Prostate gland (tissue), 2 donors: ENCODE measurements at regions not wholly inside any gene's neighbourhood (a gene's known extent, or its start where the extent isn't known, plus 50 kb on each side); places are given as distances from the start of the nearest gene placed in this dataset.

Source experiments
- DNase-seq: peaks from one replicate; pipeline ENCODE4 v3.0.0-alpha.2; 2019; ENCODE audit warnings: low spot score
- H3K27ac ChIP-seq, 2 donors: fragments of 200-600 bp; sonication (generic); 2 replicates each; pipeline ENCODE4 v1.5.1; 2017 to 2019
- H3K27me3 ChIP-seq: fragments of 200-600 bp; sonication (generic); replicated peaks from 2 replicates; pipeline ENCODE4 v1.5.1; 2019; ENCODE audit not compliant: insufficient read depth
- H3K36me3 ChIP-seq, 2 donors: fragments of 200-600 bp; sonication (generic); 1 replicate in 1 of 2; 2 replicates in 1 of 2; pipeline versions ENCODE4 v1.5.1 to v1.8.1; 2017 to 2019
- H3K4me1 ChIP-seq: fragments of 200-600 bp; sonication (generic); replicated peaks from 2 replicates; pipeline ENCODE4 v1.5.1; 2019
- H3K4me3 ChIP-seq, 2 donors: fragments of 200-600 bp; sonication (generic); 2 replicates each; pipeline ENCODE4 v1.5.1; 2017 to 2019
- H3K9me3 ChIP-seq: fragments of 200-600 bp; sonication (generic); 2 replicates; pipeline ENCODE4 v1.5.1; 2017
- POLR2A ChIP-seq: fragments of 450-650 bp; IDR thresholded peaks from one replicate; pipeline ENCODE4 v1.6.1; 2016; ENCODE audit warnings: antibody characterized with exemption, mild to moderate bottlenecking
- POLR2AphosphoS5 ChIP-seq: sonication (generic); formaldehyde crosslinking; IDR thresholded peaks from one replicate; pipeline ENCODE4 v1.6.1; 2017; ENCODE audit warnings: antibody characterized with exemption
- WGBS: methylation state at CpG from one replicate; pipeline ENCODE4 v1.1.5; 2018; 5-methylcytosine and 5-hydroxymethylcytosine counted together
- intact Hi-C: fragments of 100-400 bp; cut with DNase I; formaldehyde crosslinking; loops from one replicate; pipeline ENCODE4 v1.14.2; 2022
- TF ChIP-seq, protein P1 (sequence below), 4 experiments: fragments of 200-600 bp in 2 of 4; fragments of 450-650 bp in 2 of 4; sonication (generic) in 2 of 4; IDR thresholded peaks; 1 replicate in 3 of 4; 2 replicates in 1 of 4; pipeline ENCODE4 v1.5.1; 2016 to 2019; ENCODE audit warnings: antibody characterized with exemption in 4 of 4, mild to moderate bottlenecking in 2 of 4, moderate library complexity in 2 of 4

DNA sequence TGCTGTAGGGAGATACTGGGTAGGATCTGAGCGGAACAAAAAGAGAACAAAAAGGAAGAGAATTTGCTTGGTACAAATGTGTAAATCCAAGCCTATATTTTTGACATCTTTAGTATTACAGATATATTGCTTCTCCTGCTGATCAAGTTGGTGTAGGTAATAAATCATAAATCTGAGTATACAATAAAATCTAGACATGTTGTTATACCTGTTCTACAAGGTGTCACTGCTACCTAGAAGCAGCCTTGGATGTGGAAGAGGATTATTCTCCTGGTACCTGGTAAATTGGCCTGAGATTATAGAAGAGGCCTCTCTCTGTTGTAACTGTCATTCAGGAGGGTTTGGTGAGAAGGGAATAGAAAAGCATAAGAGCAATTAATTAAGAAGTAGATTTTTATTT is 89.9 kb upstream of the LSM8 start:
- TF ChIP-seq POLR2AphosphoS5 = peak; percentile 47
- TF ChIP-seq, protein P1, sequence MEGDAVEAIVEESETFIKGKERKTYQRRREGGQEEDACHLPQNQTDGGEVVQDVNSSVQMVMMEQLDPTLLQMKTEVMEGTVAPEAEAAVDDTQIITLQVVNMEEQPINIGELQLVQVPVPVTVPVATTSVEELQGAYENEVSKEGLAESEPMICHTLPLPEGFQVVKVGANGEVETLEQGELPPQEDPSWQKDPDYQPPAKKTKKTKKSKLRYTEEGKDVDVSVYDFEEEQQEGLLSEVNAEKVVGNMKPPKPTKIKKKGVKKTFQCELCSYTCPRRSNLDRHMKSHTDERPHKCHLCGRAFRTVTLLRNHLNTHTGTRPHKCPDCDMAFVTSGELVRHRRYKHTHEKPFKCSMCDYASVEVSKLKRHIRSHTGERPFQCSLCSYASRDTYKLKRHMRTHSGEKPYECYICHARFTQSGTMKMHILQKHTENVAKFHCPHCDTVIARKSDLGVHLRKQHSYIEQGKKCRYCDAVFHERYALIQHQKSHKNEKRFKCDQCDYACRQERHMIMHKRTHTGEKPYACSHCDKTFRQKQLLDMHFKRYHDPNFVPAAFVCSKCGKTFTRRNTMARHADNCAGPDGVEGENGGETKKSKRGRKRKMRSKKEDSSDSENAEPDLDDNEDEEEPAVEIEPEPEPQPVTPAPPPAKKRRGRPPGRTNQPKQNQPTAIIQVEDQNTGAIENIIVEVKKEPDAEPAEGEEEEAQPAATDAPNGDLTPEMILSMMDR (IDR thresholded peaks at IDR 0.05) = no peak
- H3K9me3 ChIP-seq = no peaks in the 10 kb centered on the region
- no peak overlapping the region for H3K27ac ChIP-seq
- no peaks in the 10 kb centered on the region for H3K27me3 ChIP-seq
- H3K4me3 ChIP-seq = no peak overlapping the region
- no peaks in the 10 kb centered on the region for H3K36me3 ChIP-seq
- WGBS = 70% methylated on average over 1 of the region's 1 CpG
- intact Hi-C loops = no loop called here
- no peak for DNase-seq
- H3K4me1 ChIP-seq = no peaks in the 10 kb centered on the region

DNA sequence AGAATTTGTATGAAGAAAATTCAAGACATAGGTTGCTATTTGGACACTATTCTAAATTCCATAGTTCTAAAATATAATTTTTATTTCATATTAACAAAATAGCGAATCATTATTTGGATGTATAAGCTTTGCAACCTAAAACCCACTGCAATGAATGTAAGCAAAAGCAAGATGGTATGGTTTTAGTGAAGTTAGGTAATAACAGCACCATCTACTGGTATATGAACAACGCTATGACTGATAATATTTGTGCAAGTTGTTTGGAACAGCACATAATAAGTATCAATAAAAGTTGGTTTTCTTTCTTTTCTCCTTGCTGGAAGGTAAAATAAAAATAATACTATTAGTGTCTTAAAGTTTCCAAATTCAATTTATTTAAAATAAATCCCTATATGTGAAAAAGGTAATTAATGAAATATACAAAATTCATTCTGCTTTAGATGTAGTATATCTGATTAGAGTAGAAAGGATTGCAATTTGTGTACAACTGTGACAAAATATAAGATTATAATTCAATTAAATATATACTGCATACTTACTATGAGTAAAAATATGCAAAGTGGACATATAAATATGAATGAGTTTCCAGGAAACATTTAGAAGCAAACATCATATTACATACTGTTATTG is 79.0 kb upstream of the LSM8 start:
- H3K36me3 ChIP-seq = no peaks in the 10 kb centered on the region
- no peak overlapping the region for H3K4me3 ChIP-seq
- intact Hi-C loops = loop anchor here (2.0 to 10.0 kb wide), 3 partner anchors 354 to 703 kb away; no protein-coding TSS in a partner anchor
- H3K9me3 ChIP-seq = no peaks in the 10 kb centered on the region
- no peaks in the 10 kb centered on the region for H3K4me1 ChIP-seq
- DNase-seq = no peak
- TF ChIP-seq, protein P1 (IDR thresholded peaks at IDR 0.05) = peak; percentile 14 to 69 (median 51)
- TF ChIP-seq POLR2A = no peak
- 6% methylated on average over 2 of the region's 2 CpGs for WGBS
- H3K27ac ChIP-seq = no peak overlapping the region
- H3K27me3 ChIP-seq = no peaks in the 10 kb centered on the region

DNA sequence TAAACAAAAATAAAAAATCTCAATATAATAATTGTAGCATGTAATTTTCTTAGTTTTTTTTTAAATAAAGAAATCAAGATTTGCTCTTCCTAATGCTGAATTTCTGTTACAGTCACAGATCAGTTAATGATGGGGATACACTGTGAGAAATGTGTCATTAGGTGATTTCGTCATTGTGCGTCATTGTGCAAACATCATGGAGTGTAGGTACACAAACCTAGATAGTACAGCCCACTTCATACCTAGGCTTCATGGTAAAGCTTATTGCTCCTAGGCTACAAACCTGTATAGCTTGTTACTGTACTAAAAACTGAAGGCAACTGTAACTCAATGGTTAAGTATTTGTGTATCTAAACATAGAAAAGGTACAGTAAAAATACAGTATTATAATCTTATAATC is 74.4 kb upstream of the LSM8 start:
- Histone ChIP-seq H3K4me1 (no peaks in the 10 kb centered on the region), H3K9me3 (no peaks in the 10 kb centered on the region), H3K27ac (no peak overlapping the region), H3K27me3 (no peaks in the 10 kb centered on the region), H3K36me3 (no peaks in the 10 kb centered on the region), H3K4me3 (no peak overlapping the region)
- intact Hi-C loops = loop anchor here (10.0 kb wide), 1 partner anchor 665 kb away; no protein-coding TSS in a partner anchor
- TF ChIP-seq POLR2A (no peak), POLR2AphosphoS5 (no peak)
- TF ChIP-seq, protein P1 (IDR thresholded peaks at IDR 0.05) = no peak
- no peak for DNase-seq
- WGBS = 86% methylated on average over 2 of the region's 2 CpGs

DNA sequence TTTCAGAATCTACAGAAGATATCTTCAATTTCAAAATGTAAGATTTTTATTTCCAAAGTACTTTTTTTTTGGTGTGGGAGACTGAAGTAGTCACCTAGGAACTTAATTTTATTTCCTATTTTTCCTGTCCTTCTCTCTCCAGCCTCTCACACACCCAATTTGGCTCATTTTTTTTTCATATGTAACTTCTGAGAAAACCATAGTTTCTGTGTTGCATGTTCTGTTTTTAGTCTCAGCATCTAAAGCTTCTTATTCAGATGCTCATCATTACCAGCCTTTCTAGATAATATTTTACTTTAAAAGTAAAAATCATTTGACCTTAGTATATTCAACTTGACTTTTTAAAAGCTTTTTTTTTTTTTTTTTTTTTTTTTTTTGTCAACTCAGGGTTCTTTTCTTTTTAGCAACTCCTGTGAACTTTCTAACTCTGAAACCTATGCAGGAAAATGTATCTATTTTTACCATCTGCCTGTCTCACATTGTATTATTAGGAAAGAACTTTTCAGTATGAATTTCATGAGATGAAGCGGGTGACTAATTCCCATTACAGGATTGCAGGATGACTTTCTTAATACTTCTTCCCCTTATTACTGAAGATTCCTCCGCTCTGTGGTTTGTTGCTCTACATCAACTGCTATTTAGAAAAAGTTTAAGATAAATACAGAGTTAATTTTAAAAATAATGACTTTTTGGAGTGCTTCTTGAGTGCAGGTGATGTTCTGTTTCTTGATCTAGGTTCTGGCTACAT is 73.6 kb upstream of the LSM8 start:
- H3K27me3 ChIP-seq = no peaks in the 10 kb centered on the region
- no peaks in the 10 kb centered on the region for H3K9me3 ChIP-seq
- 98% methylated on average over 2 of the region's 2 CpGs for WGBS
- no peak for DNase-seq
- intact Hi-C loops = no loop called here
- no peak overlapping the region for H3K4me3 ChIP-seq
- no peaks in the 10 kb centered on the region for H3K4me1 ChIP-seq
- no peak for TF ChIP-seq POLR2A
- TF ChIP-seq, protein P1 (IDR thresholded peaks at IDR 0.05) = no peak
- no peak for TF ChIP-seq POLR2AphosphoS5
- H3K36me3 ChIP-seq = no peaks in the 10 kb centered on the region
- H3K27ac ChIP-seq = no peak overlapping the region

DNA sequence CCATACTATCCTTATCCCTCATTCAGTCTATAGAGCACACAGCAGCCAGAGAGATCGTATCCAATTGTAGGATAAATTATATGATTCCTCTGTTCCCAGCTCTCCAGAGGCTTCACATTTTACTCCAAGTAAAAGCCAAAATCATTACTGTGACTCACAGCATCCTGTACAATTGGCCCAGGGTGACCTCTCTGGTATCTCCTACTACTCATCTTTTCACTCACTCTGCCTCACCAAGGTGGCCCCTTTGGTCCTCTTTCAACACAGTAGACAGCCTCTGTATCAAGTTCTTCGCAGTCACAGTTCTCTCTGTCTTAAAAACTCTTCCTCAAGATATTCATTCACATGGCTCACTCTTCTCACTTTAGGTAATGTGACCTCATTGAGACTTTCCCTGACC is 72.6 kb upstream of the LSM8 start:
- WGBS = 81% methylated on average over 2 of the region's 2 CpGs
- Histone ChIP-seq H3K27ac (no peak overlapping the region), H3K9me3 (no peaks in the 10 kb centered on the region), H3K36me3 (no peaks in the 10 kb centered on the region), H3K27me3 (no peaks in the 10 kb centered on the region), H3K4me3 (no peak overlapping the region), H3K4me1 (no peaks in the 10 kb centered on the region)
- intact Hi-C loops = no loop called here
- DNase-seq = no peak
- no peak for TF ChIP-seq POLR2A
- TF ChIP-seq POLR2AphosphoS5 = no peak
- TF ChIP-seq, protein P1 (IDR thresholded peaks at IDR 0.05) = no peak
